ENCODE measurements at regions not wholly inside any gene's neighbourhood (a gene's known extent, or its start where the extent isn't known, plus 50 kb on each side); places are given as distances from the start of the nearest gene placed in this dataset.
"Not testable (repeated sequence)": the region's sequence is repeated elsewhere in the genome, so short reads cannot be mapped to it uniquely, and the experiment has no call there.

- TF ChIP-seq ZNF510 (tag by site-specific recombination; IDR thresholded peaks at IDR 0.05; ENCODE audit: insufficient replicate concordance); ZNF350 (tag by site-specific recombination; IDR thresholded peaks at IDR 0.05); PRDM1 (tag by site-specific recombination; IDR thresholded peaks at IDR 0.05): not testable (repeated sequence)
- TF ChIP-seq, protein P1, sequence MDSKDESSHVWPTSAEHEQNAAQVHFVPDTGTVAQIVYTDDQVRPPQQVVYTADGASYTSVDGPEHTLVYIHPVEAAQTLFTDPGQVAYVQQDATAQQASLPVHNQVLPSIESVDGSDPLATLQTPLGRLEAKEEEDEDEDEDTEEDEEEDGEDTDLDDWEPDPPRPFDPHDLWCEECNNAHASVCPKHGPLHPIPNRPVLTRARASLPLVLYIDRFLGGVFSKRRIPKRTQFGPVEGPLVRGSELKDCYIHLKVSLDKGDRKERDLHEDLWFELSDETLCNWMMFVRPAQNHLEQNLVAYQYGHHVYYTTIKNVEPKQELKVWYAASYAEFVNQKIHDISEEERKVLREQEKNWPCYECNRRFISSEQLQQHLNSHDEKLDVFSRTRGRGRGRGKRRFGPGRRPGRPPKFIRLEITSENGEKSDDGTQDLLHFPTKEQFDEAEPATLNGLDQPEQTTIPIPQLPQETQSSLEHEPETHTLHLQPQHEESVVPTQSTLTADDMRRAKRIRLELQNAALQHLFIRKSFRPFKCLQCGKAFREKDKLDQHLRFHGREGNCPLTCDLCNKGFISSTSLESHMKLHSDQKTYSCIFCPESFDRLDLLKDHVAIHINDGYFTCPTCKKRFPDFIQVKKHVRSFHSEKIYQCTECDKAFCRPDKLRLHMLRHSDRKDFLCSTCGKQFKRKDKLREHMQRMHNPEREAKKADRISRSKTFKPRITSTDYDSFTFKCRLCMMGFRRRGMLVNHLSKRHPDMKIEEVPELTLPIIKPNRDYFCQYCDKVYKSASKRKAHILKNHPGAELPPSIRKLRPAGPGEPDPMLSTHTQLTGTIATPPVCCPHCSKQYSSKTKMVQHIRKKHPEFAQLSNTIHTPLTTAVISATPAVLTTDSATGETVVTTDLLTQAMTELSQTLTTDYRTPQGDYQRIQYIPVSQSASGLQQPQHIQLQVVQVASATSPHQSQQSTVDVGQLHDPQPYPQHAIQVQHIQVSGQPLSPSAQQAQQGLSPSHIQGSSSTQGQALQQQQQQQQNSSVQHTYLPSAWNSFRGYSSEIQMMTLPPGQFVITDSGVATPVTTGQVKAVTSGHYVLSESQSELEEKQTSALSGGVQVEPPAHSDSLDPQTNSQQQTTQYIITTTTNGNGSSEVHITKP (tag by site-specific recombination; IDR thresholded peaks at IDR 0.05): not testable (repeated sequence)
Observed at GRCh38 chr2:84054577-84054976, 404.5 kb downstream of the SUCLG1 start.

Data from HEK293 (cell line).